Muscle of leg (tissue), 3 donors: ENCODE measurements at regions not wholly inside any gene's neighbourhood (a gene's known extent, or its start where the extent isn't known, plus 50 kb on each side); places are given as distances from the start of the nearest gene placed in this dataset.

Experiments used
- DNase-seq: peaks from one replicate; pipeline ENCODE4 v3.0.0; 2013
- H3K27ac ChIP-seq: one replicate; pipeline ENCODE4 v1.5.1; 2013; ENCODE audit warnings: mild to moderate bottlenecking, low read length, control low read depth
- H3K27me3 ChIP-seq: one replicate; pipeline ENCODE4 v1.6.1; 2013; ENCODE audit warnings: low read length; ENCODE audit not compliant: control insufficient read depth, insufficient read depth
- H3K36me3 ChIP-seq: one replicate; pipeline ENCODE4 v1.6.1; 2013; ENCODE audit warnings: low read length; ENCODE audit not compliant: control insufficient read depth, insufficient read depth
- H3K4me1 ChIP-seq: one replicate; pipeline ENCODE4 v1.6.1; 2013; ENCODE audit warnings: low read length; ENCODE audit not compliant: control insufficient read depth, insufficient read depth
- H3K4me3 ChIP-seq: one replicate; pipeline ENCODE4 v1.5.1; 2013; ENCODE audit warnings: low read length, control low read depth
- H3K9me3 ChIP-seq: replicated peaks from 2 replicates; pipeline ENCODE4 v1.6.1; 2013; ENCODE audit warnings: low read depth, low read length; ENCODE audit not compliant: control insufficient read depth
- WGBS: methylation state at CpG from one replicate; pipeline ENCODE4 v1.1.5; 2013; ENCODE audit warnings: missing lambda C conversion rate; ENCODE audit not compliant: insufficient coverage; 5-methylcytosine and 5-hydroxymethylcytosine counted together

DNA sequence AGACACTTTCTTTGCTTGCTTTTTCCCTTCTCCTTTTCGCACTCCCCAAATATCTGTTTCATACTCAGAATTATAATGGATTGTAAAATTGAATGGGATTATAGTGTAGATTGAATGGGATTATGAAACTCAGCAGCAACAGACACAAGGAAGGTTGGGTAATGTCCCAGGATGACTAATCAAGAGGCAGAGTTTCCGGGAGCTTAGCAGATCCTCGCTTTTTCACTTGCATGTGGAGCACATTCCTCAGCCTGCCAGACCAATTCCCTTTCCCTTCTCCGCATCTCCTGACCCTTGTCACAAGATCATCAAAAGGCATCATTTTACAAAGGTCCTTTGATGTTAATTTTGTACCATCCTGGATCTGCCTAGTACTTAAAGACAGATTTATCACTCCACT, 55.1 kb upstream of the SLC1A1 start:
- Histone ChIP-seq H3K9me3 (peaks cover 3% of the 10 kb centered on the region), H3K27ac (no peak overlapping the region), H3K4me3 (no peak overlapping the region), H3K27me3 (no peaks in the 10 kb centered on the region), H3K36me3 (no peaks in the 10 kb centered on the region), H3K4me1 (no peaks in the 10 kb centered on the region)
- DNase-seq = no peak
- 70% methylated on average over 3 of the region's 4 CpGs for WGBS

DNA sequence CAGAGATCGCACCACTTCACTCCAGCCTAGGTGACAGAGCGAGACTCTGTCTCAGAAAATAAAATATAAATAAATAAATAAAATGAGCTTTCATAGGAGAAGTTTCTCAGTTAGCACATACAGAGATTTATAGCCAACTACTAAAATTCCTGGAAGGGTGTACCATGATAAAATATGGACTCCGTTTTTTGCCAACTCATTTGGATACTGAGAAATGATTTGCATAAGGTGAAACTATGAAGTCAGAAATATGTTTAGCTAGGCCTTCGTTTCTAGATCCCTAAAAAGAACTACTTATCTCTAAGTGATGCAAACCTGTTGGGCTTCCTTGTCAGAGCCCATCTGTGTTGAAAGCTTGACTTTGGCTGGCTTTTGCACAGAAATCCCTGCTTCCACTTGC, 56.9 kb upstream of the SLC1A1 start:
- no peaks in the 10 kb centered on the region for H3K9me3 ChIP-seq
- H3K27ac ChIP-seq = no peak overlapping the region
- no peak for DNase-seq
- no peaks in the 10 kb centered on the region for H3K27me3 ChIP-seq
- WGBS = no CpG with 5 or more reads among the region's 4 CpGs
- no peaks in the 10 kb centered on the region for H3K36me3 ChIP-seq
- H3K4me3 ChIP-seq = no peak overlapping the region
- no peaks in the 10 kb centered on the region for H3K4me1 ChIP-seq

DNA sequence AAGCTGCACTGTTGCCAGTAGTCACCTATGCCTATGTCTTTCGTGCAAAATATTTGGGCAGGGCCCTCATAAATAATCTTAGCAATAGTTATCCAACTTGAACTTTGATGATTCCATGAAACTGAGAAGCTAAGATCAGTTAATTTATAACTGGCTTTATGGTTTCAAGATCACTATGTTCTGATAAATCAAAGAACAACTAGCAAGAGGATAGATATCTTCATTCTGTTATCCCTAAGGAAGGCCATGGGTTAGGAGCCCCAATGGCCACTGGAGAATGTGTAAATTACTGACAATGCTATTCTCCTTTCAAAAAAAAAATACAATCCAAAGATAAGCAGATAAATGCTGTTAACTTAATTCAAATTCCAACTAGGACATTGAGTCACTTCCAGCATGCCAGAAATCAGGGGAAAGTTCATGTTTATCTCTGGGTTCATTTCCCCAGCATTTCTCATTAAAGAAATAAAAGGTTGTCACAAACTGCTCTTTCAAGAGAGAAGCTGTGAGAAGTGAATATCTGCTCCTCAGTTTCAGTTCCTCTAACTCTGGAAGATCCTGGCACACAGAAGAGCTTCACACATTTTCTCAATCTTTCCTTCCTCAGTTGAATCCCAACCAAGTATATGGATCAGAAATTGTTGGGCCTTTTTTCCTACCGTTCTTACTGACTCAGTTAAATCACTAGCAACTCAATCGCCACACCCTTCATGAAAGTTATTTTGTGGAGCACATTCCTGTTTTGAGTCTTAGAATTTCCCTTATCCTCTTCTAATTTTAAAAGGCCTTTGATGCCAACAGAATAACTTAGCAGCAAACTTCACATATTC, 59.6 kb upstream of the SLC1A1 start:
- Histone ChIP-seq H3K4me1 (no peaks in the 10 kb centered on the region), H3K27me3 (no peaks in the 10 kb centered on the region), H3K36me3 (no peaks in the 10 kb centered on the region), H3K4me3 (no peak overlapping the region), H3K27ac (no peak overlapping the region), H3K9me3 (no peaks in the 10 kb centered on the region)
- WGBS = no CpG with 5 or more reads among the region's 3 CpGs
- peak; percentile 39 for DNase-seq

DNA sequence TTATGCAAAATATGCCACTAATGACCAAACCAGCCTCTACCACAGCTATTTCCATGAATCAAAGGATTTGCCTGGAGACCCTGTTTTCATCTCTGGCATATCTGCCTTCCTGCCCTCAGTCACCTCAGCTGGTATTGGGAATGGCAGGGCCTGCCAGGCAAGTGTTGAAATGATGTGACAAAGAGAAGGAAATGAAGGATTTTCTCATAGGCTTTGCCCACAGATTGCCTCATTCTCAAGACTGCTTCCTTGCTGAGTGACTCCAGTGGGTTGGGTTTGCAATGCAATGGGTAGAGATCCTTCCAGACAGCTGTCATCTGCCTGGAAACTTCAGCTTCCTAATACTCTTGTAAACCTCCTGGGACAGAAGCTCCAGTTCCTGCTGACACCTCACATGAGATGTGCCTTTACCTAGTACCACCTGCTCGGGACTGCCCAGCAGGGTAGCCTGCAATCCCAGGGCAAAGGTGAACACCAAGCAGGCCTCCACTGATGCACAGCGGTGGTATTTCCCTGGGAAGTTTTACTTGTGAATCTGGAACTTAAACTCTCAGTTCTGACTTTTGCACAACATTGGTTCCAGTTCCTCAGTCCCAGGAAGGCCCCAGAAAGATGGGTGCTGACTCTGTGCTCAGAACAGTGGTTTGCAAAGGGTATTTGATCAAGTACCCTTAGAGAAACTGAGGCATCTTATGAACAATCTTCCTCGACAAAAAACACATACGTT, 64.8 kb upstream of the SLC1A1 start:
- WGBS = 79% methylated on average over 2 of the region's 4 CpGs
- no peaks in the 10 kb centered on the region for H3K27me3 ChIP-seq
- no peaks in the 10 kb centered on the region for H3K36me3 ChIP-seq
- no peak overlapping the region for H3K4me3 ChIP-seq
- no peak overlapping the region for H3K27ac ChIP-seq
- no peaks in the 10 kb centered on the region for H3K4me1 ChIP-seq
- no peaks in the 10 kb centered on the region for H3K9me3 ChIP-seq
- DNase-seq = no peak

DNA sequence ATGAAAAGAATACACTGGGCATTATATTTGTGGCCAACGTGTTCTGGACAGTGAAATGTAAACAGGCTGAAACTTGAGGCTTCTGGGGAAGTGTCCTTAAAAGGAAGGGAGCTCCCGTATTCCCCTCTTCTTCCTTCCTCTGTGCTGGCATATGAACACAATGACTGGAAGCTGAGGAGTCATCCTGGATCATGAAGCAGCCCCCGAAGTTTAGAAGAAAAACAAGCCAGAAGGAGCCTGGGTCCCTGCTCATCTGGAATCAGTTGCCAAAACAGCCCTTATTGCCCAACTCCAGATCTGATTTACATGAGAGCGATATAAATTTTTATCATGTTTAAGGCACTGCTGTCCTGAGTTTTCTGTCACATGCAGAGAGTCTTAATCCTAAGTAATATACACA, 65.4 kb upstream of the SLC1A1 start:
- no peak overlapping the region for H3K27ac ChIP-seq

DNA sequence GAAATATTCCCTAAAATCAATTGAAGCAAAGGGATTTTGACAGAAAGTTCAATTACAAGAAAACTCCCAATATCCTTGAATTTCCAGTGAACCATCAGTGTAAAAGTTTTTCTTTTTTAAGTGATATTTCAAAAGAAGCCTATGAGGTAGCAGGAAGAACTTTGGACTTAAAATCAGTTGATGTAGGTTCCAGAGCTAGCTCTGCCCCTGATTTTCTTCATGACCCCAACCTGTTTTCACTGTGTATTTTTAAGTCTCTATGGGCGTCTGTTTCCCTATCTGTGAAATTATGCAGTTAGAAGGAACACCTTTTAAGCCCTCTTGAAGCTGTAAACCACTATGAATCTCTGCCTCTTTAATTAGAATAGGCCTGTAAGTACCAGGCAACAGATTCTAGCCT, 66.2 kb upstream of the SLC1A1 start:
- H3K27ac ChIP-seq = no peak overlapping the region
- H3K27me3 ChIP-seq = no peaks in the 10 kb centered on the region
- no peaks in the 10 kb centered on the region for H3K9me3 ChIP-seq
- H3K36me3 ChIP-seq = no peaks in the 10 kb centered on the region
- WGBS = no CpG with 5 or more reads among the region's 1 CpG
- H3K4me3 ChIP-seq = no peak overlapping the region
- DNase-seq = no peak
- no peaks in the 10 kb centered on the region for H3K4me1 ChIP-seq

More for the DNA sequence above, 65.4 kb upstream of the SLC1A1 start:
- peak; percentile 4 for DNase-seq
- Histone ChIP-seq H3K4me1 (no peaks in the 10 kb centered on the region), H3K4me3 (no peak overlapping the region), H3K36me3 (no peaks in the 10 kb centered on the region), H3K9me3 (no peaks in the 10 kb centered on the region), H3K27me3 (no peaks in the 10 kb centered on the region)
- 22% methylated on average over 1 of the region's 4 CpGs for WGBS

DNA sequence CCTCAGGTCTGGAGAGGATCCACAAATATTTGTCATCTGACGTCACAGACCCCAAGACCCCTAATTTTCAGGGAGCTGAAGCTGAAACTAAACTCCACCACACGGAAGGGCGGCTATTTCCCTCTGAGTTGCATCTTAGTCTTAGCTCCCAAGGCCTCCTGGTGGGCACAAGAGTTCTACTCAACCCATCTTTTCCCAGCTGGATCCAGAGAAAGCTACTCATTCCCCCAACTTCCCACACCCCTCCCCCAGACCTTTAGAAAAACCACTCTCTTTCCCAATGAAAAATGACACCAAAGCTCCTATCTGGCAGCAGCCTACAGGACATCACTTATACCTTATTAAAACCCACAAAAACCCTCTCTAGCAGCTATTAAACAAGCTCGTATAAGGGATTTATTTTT, 67.1 kb upstream of the SLC1A1 start:
- no peaks in the 10 kb centered on the region for H3K27me3 ChIP-seq
- DNase-seq = no peak
- no peak overlapping the region for H3K27ac ChIP-seq
- no peaks in the 10 kb centered on the region for H3K9me3 ChIP-seq
- H3K36me3 ChIP-seq = no peaks in the 10 kb centered on the region
- H3K4me3 ChIP-seq = no peak overlapping the region
- 56% methylated on average over 3 of the region's 4 CpGs for WGBS
- H3K4me1 ChIP-seq = no peaks in the 10 kb centered on the region

DNA sequence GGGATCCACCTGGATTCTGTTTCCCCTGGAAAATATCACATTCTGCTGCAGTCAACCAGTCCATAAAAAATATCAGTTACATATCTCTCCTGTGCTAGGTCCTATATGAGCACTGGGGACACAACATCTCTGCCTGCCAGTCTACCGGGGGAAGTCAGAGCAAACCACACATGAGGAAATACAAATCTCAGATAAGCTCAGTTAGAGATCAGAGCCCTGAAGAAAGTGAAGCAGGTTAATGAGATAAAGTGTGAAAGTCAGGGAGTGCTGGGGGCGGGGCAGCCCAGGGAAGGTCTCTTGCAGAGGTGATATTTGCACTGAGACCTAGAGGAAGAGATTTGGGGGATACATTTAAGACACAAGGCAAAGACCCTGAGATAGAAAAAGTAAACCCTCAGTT, 67.8 kb upstream of the SLC1A1 start:
- no CpG with 5 or more reads among the region's 2 CpGs for WGBS
- no peaks in the 10 kb centered on the region for H3K4me1 ChIP-seq
- no peak overlapping the region for H3K27ac ChIP-seq
- no peaks in the 10 kb centered on the region for H3K9me3 ChIP-seq
- H3K27me3 ChIP-seq = no peaks in the 10 kb centered on the region
- H3K4me3 ChIP-seq = no peak overlapping the region
- DNase-seq = no peak
- H3K36me3 ChIP-seq = no peaks in the 10 kb centered on the region

DNA sequence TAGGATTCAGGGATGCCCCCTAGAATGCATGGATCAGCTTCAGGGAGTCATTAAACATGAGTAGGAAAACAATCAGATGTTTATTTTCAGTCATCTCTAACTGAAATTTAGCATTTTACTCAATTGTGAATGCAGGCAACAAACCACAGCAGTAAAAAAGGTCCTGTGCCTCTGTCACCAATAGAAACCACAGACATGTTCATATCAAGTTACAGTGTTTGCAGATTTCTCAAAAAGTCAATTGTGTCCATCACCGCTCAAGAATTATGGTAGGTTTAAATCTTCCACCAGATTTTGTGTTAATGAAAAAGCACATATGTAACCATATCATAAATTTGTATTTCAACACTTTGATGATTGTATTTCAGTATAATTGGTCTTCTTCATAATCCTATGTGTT, 68.4 kb upstream of the SLC1A1 start:
- WGBS = no CpG with 5 or more reads among the region's 1 CpG
- Histone ChIP-seq H3K27me3 (no peaks in the 10 kb centered on the region), H3K4me3 (no peak overlapping the region), H3K4me1 (no peaks in the 10 kb centered on the region), H3K36me3 (no peaks in the 10 kb centered on the region), H3K27ac (no peak overlapping the region), H3K9me3 (no peaks in the 10 kb centered on the region)
- no peak for DNase-seq

DNA sequence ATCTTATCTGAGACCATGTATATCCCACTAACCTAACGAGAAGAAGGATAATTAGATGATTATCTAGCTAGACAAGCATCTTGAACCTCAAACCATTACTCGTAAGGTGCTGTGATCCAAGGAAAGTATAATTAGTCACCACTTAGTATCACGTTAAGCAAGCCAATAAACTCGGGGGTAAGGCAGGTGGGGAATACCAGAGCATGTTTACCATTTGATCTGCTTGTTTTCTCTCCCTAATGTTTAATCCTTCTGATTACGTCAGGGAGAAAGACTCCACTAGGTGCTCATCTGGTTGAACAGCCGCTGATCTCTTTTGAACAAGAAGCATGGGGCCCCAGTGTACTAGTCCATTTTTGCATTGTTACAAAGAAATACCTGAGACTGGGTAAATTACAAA, 69.9 kb upstream of the SLC1A1 start:
- Histone ChIP-seq H3K9me3 (no peaks in the 10 kb centered on the region), H3K36me3 (no peaks in the 10 kb centered on the region), H3K4me3 (no peak overlapping the region), H3K27ac (no peak overlapping the region), H3K4me1 (no peaks in the 10 kb centered on the region), H3K27me3 (no peaks in the 10 kb centered on the region)
- DNase-seq = no peak
- no CpG with 5 or more reads among the region's 6 CpGs for WGBS
